ENCODE measurements at regions not wholly inside any gene's neighbourhood (a gene's known extent, or its start where the extent isn't known, plus 50 kb on each side); places are given as distances from the start of the nearest gene placed in this dataset.

GRCh38 chr4:58192217-58192616, 1082.0 kb upstream of the IGFBP7 start:
- TF ChIP-seq EZH2 (IDR thresholded peaks at IDR 0.05; ENCODE audit: borderline replicate concordance, low read length): no peak
- TF ChIP-seq, protein P1, sequence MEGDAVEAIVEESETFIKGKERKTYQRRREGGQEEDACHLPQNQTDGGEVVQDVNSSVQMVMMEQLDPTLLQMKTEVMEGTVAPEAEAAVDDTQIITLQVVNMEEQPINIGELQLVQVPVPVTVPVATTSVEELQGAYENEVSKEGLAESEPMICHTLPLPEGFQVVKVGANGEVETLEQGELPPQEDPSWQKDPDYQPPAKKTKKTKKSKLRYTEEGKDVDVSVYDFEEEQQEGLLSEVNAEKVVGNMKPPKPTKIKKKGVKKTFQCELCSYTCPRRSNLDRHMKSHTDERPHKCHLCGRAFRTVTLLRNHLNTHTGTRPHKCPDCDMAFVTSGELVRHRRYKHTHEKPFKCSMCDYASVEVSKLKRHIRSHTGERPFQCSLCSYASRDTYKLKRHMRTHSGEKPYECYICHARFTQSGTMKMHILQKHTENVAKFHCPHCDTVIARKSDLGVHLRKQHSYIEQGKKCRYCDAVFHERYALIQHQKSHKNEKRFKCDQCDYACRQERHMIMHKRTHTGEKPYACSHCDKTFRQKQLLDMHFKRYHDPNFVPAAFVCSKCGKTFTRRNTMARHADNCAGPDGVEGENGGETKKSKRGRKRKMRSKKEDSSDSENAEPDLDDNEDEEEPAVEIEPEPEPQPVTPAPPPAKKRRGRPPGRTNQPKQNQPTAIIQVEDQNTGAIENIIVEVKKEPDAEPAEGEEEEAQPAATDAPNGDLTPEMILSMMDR (IDR thresholded peaks at IDR 0.05; ENCODE audit: low read length): no peak

All from OCI-LY1 (cell line).